GM12865 (cell line): ENCODE measurements at regions not wholly inside any gene's neighbourhood (a gene's known extent, or its start where the extent isn't known, plus 50 kb on each side); places are given as distances from the start of the nearest gene placed in this dataset.
A peak's percentile ranks its signal among the peaks of the same experiment; 100 is the strongest.

Experiments used
- DNase-seq: peaks from one replicate; pipeline ENCODE4 v3.0.0; 2010; ENCODE audit warnings: low read depth
- H3K4me3 ChIP-seq: 2 replicates; pipeline ENCODE4 v1.5.1; 2011; ENCODE audit warnings: mild to moderate bottlenecking, low read depth, low read length, control low read depth
- TF ChIP-seq, protein P1 (sequence below): IDR thresholded peaks from 2 replicates; pipeline ENCODE4 v1.5.1; 2011; ENCODE audit warnings: low read length, control low read depth, low read depth, inconsistent platforms; ENCODE audit not compliant: insufficient read depth; ENCODE audit errors: missing control alignments

DNA sequence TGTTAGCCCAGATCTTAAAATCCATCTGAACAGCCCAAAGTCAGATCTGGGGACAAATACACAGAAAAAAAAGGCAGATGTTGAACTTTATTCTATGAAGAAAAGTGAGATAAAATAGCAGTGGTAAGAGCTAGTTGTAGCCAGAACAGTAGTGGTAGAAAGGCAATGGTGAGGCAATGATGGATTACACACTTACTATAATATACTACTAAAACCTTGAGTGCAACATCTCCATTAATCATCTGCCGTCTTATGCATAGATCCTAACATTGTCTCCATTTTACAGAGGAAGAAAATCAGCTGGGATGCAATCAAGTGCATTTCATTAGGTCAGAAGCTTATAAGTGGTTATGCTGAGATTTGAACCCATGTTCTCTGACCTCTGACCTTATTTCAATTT is 699.6 kb downstream of the CDH11 start:
- no peak for DNase-seq
- no peak overlapping the region for H3K4me3 ChIP-seq
- TF ChIP-seq, protein P1, sequence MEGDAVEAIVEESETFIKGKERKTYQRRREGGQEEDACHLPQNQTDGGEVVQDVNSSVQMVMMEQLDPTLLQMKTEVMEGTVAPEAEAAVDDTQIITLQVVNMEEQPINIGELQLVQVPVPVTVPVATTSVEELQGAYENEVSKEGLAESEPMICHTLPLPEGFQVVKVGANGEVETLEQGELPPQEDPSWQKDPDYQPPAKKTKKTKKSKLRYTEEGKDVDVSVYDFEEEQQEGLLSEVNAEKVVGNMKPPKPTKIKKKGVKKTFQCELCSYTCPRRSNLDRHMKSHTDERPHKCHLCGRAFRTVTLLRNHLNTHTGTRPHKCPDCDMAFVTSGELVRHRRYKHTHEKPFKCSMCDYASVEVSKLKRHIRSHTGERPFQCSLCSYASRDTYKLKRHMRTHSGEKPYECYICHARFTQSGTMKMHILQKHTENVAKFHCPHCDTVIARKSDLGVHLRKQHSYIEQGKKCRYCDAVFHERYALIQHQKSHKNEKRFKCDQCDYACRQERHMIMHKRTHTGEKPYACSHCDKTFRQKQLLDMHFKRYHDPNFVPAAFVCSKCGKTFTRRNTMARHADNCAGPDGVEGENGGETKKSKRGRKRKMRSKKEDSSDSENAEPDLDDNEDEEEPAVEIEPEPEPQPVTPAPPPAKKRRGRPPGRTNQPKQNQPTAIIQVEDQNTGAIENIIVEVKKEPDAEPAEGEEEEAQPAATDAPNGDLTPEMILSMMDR = no peak

DNA sequence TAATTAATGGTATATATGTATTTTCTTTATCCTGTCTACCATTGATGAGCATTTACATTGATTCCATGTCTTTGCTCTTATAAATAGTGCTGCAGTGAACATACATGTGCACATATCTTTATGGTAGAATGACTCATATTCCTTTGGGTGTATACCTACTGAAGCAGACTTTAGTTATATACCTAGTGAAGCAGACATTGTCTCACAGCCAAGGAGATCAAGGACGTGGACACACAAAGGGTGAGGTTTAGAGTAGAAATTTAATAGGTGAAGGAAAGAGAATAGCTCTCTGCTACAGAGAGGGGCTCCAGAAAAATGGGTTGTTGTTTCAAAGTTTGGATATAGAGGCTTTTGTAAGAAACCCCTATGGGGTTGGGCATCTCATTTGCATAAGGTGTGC is 700.3 kb downstream of the CDH11 start:
- no peak for DNase-seq
- H3K4me3 ChIP-seq = no peak overlapping the region
- TF ChIP-seq, protein P1 = no peak

DNA sequence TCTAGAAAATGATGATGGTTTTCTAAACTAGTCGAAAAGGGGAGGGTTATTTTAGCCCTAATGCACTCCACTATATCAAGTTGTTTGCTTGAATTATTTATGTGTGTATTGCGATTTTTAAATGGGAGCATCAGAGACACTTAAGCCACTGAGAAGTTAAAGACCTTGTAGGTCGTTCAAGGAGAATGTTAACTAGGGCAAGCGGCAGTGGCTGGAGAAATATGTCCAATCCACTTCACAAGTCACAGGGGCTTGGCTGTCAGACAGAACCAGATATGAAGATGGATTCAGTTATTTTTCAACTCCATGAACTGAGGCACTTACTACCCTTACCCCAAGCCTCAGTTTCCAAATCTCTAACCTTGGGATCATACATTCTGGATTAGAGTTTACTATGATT is 702.0 kb downstream of the CDH11 start:
- no peak for DNase-seq

DNA sequence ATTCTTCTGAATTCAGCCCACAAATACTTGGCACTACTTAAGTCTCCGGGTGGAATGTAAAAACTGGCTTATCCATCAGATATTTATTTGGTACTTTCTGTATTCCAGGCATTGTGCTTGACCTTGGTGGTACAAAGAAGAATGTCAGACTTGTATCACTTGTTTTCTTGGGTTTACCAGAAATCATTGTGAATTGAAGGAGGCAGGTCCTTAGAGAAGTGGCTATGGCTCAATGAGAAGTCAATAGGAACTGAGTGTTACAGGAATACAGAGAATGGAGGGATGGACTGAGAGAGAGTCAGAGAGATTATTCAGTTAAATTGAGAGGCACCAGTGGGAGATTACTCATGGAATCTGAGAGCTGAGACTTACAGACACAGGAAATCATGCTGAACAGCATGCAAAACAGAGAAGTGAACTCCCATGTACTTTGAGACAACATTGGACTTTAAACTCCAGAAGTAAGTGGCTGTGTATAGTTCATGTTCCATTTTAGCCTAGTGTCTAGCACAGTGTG is 704.1 kb downstream of the CDH11 start:
- DNase-seq = no peak
- TF ChIP-seq, protein P1 = no peak
- H3K4me3 ChIP-seq = no peak overlapping the region

More for the DNA sequence above, 702.0 kb downstream of the CDH11 start:
- H3K4me3 ChIP-seq = no peak overlapping the region
- TF ChIP-seq, protein P1 = no peak

DNA sequence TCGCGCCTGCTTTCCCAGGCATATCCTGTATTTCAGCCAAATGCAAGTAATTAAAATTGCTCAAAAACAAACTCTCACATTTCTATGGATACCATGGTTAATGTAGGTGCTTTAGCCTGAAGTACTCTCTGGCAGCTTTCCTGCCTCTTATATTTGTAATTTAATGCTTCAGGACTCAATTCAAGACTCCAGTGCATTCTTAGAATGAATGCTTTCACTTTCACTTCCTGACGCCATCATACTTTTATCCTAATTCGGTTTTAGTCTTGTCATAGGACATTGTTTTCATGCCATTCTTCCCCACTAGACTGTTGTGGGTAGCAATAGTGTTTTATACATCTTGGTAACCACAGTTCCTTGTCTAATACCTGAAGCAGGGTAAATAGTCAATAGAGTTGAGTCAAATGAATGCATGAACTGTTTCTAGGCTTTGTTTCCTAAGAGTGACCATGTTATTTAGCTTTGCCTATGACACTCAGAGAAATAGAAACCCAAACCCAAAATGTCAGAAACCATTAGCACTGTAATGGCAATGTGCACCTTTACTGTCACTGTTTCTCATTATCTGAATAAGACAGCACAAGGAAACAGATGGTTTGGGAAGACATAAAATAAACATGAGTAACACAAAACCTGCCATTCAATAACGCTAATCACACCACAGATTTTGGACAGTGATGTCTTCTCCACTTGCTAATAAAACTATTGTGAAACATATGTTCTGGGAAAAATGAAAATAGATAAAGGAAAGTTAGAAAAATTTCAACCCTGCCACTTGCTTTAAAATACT is 705.5 kb downstream of the CDH11 start:
- peak; percentile 1 for DNase-seq
- H3K4me3 ChIP-seq = no peak overlapping the region
- TF ChIP-seq, protein P1 = no peak

DNA sequence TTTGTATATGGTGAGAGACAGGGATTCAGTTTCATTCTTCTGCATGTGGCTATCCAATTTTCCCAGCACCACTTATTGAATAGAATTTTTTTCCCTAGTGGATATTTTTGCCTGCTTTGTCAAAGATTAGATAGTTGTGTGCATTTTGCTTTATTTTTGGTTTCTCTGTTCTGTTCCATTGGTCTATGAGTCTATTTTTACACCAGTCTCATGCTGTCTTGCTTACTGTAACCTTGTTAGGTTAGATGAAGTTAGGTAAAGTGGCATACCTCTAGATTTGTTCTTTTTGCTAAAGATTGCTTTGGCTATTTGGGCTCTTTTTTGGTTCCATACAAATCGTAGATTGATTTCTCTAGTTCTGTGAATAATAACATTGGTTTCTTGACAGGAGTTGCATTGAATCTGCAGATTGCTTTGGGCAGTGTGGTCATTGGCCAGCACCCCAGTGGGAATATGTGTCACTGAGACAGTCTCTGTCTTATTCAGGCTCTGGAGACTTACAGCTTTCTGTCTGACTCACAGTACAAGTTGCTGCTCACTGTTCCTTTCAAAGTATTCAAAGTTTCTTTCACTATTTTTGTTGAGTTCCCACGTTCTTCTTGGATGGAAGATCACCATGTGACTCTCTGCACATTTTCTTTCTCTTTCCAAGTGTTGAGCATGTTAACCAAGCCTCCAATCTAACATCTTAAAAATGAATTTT is 709.1 kb downstream of the CDH11 start:
- TF ChIP-seq, protein P1 = no peak
- no peak overlapping the region for H3K4me3 ChIP-seq
- DNase-seq = no peak
